HG03571 (cell line): ENCODE measurements at regions not wholly inside any gene's neighbourhood (a gene's known extent, or its start where the extent isn't known, plus 50 kb on each side); places are given as distances from the start of the nearest gene placed in this dataset.
"Not testable (repeated sequence)": the region's sequence is repeated elsewhere in the genome, so short reads cannot be mapped to it uniquely, and the experiment has no call there.

Experiments used
- ATAC-seq: cut with Tn5 transposase; IDR thresholded peaks from one replicate; pipeline ENCODE4 v1.9.1; 2021; ENCODE audit not compliant: unreplicated experiment

GRCh38 chr16:17988839-17989238, 347.7 kb downstream of the NPIPA8 start:
- no peak for ATAC-seq

- ATAC-seq: no peak
Observed at GRCh38 chr16:17986991-17987390, 349.5 kb downstream of the NPIPA8 start.

- no peak for ATAC-seq
Observed at GRCh38 chr16:17984810-17985209, 351.7 kb downstream of the NPIPA8 start.

DNA sequence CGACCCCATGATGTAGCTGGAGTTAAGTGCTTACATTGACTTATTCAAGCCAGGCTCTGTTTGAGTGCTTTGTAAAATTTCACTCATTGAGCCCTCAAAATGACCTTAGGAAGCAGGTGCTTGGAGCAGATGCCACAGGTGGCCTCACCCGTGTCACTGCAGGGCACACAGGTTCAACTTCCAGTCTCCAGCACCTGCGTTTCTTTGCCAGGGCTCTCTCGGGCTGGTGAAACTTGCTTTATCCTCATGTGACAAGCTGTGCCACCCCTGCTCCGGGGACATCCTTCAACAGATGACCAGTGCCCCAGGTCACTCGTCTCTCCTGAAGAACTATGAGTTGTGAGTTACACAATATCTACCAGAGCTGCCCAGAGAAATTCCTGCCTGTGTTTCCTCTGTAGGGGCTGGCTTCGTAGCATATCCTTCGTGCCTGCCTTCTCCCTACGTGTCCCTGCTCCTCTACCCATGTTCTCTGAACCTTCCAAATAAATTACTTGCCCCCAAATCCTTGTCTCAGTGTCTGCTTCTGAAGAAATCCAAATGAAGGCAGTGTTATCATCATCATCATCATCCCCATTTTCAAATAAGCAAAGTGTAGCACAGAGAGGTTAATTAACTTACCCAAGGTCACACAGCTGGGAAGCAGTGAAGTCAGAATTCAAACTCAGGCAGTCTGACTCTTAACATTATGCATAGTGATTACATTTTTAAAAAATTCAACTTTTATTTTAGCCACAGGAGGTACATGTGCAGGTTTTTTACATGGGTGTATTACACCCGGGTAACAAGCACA, 352.5 kb downstream of the NPIPA8 start:
- no peak for ATAC-seq

DNA sequence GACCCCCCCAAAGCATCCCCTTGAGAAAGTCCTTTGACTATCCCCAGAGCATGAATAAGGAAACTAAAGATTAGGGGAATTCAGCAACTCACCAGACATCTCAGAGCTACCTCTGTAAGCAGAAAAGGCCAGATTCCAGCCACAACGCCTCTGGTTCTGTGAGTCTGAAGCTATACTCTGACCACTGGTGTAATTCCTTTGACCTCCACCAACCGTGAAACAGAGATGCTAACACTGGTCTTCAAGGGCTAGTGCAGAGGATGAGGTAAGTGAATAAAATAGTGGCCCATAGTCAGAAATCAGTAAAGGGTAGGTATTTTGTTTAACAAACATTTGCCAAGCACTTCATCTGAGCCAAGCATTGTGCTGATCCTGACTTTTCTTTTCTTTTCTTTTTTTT, 353.4 kb downstream of the NPIPA8 start:
- ATAC-seq: no peak

DNA sequence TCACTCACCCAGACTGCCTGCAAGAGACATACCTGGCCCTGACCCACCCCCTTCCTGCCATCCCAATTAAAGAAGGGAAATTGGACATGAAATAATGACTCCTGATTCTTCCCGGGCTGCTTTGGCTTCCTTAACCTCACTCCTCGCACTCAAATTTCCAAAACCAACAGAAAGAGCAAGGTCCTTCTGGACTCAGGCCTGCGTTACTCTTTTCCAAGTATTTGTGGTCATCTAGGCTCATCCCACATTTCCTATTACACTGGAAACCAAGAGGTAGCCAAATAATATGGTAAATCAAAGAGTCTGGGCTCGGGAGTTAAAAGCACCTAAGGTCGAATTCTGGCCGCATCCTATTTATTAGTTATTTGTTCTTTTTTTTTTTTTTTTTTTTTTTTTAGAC, 359.3 kb downstream of the NPIPA8 start:
- ATAC-seq: no peak

DNA sequence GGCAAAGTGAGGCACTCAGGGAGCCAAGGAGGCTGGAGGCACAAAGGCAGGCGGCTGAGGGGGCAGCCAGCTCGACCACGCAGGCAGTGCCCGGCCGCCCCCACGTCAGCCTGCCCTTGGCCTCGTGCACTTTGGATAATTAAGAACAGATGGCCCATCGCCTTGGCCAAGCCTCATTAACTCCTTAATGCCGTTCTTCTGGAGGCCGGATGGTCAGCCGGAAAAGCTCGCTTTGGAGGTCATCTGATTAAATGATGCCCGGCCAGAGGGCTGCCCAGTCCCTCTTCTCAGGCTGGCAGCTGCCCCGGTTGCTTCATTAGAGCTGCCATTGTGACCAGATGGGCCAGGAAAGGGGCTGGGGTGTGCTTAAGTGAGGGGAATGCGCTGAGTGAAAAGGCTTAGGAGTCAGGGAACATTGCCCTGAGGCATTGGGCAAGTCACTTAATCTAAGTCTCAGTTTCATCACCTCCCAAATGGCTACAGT, 364.0 kb downstream of the NPIPA8 start:
- no peak for ATAC-seq

DNA sequence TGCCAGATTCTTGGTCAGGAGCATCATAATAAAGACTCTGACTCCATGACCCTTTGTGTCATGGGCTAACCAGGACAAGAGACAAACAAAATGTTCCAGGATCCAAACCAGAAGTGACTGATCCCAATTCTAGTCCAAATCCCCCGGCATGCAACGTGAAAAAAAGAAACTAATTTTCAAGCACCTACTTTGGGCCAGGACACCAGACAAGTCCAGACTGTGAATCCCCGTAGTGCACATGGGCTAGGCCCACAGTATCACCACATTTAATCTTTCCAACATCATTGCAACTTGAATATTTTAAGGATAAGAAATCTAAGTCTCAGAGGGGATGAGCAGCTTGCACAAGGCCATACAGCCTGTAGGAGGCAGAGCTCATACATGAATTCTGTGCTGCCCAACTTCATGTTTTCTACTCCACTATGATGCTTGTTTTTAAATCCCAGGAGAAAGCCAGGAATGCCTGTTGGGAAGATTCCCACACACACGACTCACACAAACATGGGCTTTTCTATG, 365.7 kb downstream of the NPIPA8 start:
- no peak for ATAC-seq

GRCh38 chr16:17970157-17970765, 366.3 kb downstream of the NPIPA8 start:
- ATAC-seq: no peak

GRCh38 chr16:17965133-17965900, 371.2 kb downstream of the NPIPA8 start:
- ATAC-seq: no peak

DNA sequence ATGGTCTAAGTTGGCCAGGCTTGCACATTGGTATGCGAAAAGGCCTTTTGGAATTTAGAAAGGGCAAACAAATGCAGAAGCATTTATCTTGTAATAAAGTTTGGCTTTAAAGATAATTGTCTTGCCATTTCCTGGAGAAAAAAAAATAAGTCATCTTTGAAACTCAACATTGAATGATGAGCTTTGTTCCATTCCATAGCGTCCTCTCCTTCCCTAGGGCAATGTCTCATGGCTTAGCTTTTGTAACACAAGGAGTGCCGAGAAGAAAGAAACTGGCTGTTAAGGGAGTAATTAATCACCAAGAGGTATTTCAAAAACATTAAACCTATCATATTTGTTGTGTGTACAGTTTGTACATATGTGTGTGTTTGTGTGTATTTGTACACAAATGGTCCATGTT, 372.3 kb downstream of the NPIPA8 start:
- ATAC-seq: no peak

DNA sequence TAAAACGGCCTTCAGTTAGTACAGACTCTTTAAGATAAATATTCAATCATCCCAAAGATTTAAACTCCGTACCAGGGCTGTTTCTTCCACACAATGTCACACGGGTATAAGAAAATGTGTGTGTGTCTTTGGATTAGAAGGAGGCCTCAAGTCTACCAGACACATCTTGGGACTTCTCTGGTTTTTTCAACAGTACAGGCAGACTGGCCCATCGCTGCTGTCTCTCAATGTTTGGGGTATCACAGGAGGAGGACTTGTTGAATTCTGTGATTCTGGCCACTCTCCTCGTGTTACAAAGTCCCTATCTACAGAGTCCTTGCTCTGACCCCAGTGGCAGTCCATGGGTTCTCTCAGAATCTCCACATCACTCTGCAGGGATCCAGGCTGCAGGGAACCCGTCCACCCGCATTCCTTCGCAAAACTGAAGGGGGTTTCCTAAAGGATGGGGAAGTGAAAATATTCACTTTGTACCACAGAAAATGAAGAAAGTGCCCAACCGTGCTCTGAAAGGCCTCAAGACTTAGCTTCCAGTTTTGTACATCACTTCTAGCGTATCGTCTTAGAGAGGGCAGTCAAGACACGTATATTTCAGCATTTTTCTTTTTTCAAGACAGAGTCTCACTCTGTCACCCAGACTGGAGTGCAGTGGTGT, 373.2 kb downstream of the NPIPA8 start:
- ATAC-seq: no peak

DNA sequence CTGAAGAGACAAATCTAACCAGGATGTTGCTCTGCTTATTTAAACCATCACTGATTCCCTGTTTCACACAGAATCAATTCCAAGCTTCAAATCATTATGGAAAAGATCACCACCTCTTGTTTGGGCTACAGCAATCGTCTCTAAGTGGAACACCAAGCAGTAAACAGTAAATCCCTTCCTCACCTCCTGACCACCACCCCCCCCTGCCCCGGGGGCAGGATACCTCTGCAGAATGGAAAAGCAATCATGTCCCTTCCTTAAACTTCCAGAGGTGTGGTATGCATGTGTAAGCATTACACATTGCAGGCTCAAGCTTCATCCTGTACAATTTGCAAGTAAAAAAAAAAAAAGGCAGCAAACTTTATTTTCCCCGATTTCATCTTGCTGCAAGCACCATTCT, 373.8 kb downstream of the NPIPA8 start:
- no peak for ATAC-seq

DNA sequence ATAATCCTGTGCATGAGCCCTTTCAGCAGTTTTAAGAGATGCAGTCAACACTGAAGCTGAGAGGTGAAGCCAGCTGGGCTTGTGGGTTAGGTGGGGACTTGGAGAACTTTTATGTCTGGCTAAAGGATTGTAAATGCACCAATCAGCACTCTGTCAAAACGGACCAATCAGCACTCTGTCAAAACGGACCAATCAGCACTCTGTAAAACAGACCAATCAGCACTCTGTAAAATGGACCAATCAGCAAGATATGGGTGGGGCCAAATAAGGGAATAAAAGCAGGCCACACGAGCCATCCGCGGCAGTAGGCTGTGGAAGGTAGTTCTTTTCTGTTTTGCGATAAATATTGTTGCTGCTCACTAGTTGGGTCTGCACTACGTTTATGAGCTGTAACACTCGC, 374.7 kb downstream of the NPIPA8 start:
- not testable (repeated sequence) for ATAC-seq

- no peak for ATAC-seq
Observed at GRCh38 chr16:17951378-17951777, 385.2 kb downstream of the NPIPA8 start.

GRCh38 chr16:17949982-17950250, 386.6 kb downstream of the NPIPA8 start:
- no peak for ATAC-seq

GRCh38 chr16:17949141-17949981, 387.2 kb downstream of the NPIPA8 start:
- ATAC-seq: no peak

DNA sequence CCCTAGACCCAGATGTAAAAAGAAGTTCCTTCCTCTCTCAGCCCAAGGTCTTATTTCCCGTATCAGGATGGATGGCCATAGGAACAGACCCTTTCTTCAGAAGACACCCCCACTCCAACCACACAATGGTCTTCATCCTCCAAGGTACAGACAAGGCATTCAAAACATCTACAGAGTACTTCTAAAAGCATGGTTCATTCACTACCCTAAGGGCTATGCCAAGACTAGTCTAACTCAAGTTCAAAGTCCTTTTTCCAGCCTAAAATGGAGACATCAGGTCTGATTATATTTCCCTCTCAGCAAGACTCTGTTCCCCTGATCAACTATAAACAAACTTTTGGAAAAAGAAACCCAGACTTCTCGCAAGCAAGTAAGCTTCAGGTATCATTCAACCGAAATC, 388.9 kb downstream of the NPIPA8 start:
- ATAC-seq: no peak

DNA sequence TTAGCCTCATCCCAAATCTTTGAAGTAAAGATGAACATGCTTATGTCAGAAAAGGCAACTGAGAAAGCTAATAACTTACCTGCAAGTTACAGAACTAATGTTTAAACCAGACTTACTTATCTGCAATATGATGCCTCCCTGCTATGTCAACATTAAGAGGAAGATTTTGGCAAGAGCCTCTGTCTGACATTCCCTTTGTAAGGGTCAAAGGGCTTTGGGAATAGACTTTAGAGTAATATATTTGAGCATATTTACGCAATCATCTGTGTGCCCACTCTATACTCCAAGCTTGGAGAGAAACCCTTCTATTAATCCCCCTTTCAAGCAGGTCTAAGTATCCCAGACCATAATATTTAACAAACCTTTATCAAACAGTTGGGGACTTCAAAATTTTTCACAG, 389.4 kb downstream of the NPIPA8 start:
- ATAC-seq: no peak

- no peak for ATAC-seq
Observed at GRCh38 chr16:17945080-17945601, 391.4 kb downstream of the NPIPA8 start.
